CD14-positive monocyte (primary cell): ENCODE measurements at regions not wholly inside any gene's neighbourhood (a gene's known extent, or its start where the extent isn't known, plus 50 kb on each side); places are given as distances from the start of the nearest gene placed in this dataset.

ENCODE experiments used
- DNase-seq, 3 donors: peaks; one replicate each; pipeline ENCODE4 v3.0.0-alpha.2; 2011 to 2022
- H2AFZ ChIP-seq: 2 replicates; pipeline ENCODE4 v1.6.0; 2012; ENCODE audit warnings: mild to moderate bottlenecking, low read depth, low read length, inconsistent platforms; ENCODE audit not compliant: insufficient read depth, poor library complexity, severe bottlenecking
- H3K27ac ChIP-seq, 2 donors: 1 replicate in 1 of 2; 2 replicates in 1 of 2; pipeline ENCODE4 v1.5.1; 2012 to 2013; ENCODE audit warnings: low read length in 2 of 2, control low read depth in 1 of 2, inconsistent platforms in 1 of 2, low read depth in 1 of 2, mild to moderate bottlenecking in 1 of 2
- H3K27me3 ChIP-seq, 2 donors: one replicate each; pipeline versions ENCODE4 v1.6.0 to v1.6.1; 2011 to 2013; ENCODE audit warnings: low read length in 2 of 2; ENCODE audit not compliant: control insufficient read depth in 2 of 2, insufficient read depth in 2 of 2
- H3K36me3 ChIP-seq, 2 donors: replicated peaks in 1 of 2; 1 replicate in 1 of 2; 2 replicates in 1 of 2; pipeline versions ENCODE4 v1.5.1 to v1.6.1; 2012 to 2013; ENCODE audit warnings: low read length in 2 of 2, control low read depth in 1 of 2, inconsistent platforms in 1 of 2, mild to moderate bottlenecking in 1 of 2; ENCODE audit not compliant: insufficient read depth in 2 of 2, control insufficient read depth in 1 of 2
- H3K4me1 ChIP-seq, 2 donors: 1 replicate in 1 of 2; 2 replicates in 1 of 2; pipeline versions ENCODE4 v1.5.1 to v1.6.1; 2012 to 2013; ENCODE audit warnings: low read length in 2 of 2, control low read depth in 1 of 2, inconsistent platforms in 1 of 2, mild to moderate bottlenecking in 1 of 2, moderate library complexity in 1 of 2; ENCODE audit not compliant: insufficient read depth in 2 of 2, control insufficient read depth in 1 of 2
- H3K4me2 ChIP-seq: replicated peaks from 2 replicates; pipeline ENCODE3; 2012; ENCODE audit warnings: low read length, moderate library complexity, mild to moderate bottlenecking; ENCODE audit not compliant: poor library complexity, severe bottlenecking; ENCODE audit errors: extremely low read depth
- H3K4me3 ChIP-seq, 3 experiments: fragments of 200-600 bp in 1 of 3; sonication (generic) in 1 of 3; replicated peaks in 1 of 3; 1 replicate in 2 of 3; 2 replicates in 1 of 3; pipeline ENCODE4 v1.5.1; 2011 to 2013; ENCODE audit warnings: low read length in 3 of 3, mild to moderate bottlenecking in 3 of 3, control low read depth in 2 of 3, low read depth in 2 of 3, inconsistent platforms in 1 of 3, moderate library complexity in 1 of 3
- H3K79me2 ChIP-seq: 2 replicates; pipeline ENCODE4 v1.6.0; 2012; ENCODE audit warnings: mild to moderate bottlenecking, control low read depth, inconsistent platforms, low read length, moderate library complexity; ENCODE audit not compliant: insufficient read depth
- H3K9ac ChIP-seq: 2 replicates; pipeline ENCODE4 v1.6.0; 2017; ENCODE audit warnings: low read length, mild to moderate bottlenecking; ENCODE audit not compliant: insufficient read depth, poor library complexity, severe bottlenecking
- H3K9me3 ChIP-seq, 2 donors: replicated peaks in 1 of 2; 1 replicate in 1 of 2; 2 replicates in 1 of 2; pipeline versions ENCODE4 v1.5.1 to v1.6.1; 2012 to 2013; ENCODE audit warnings: low read length in 2 of 2, control low read depth in 1 of 2; ENCODE audit not compliant: control insufficient read depth in 1 of 2, insufficient read depth in 1 of 2
- H4K20me1 ChIP-seq: 2 replicates; pipeline ENCODE4 v1.6.0; 2012; ENCODE audit warnings: mild to moderate bottlenecking, low read length, control low read depth, moderate library complexity; ENCODE audit not compliant: insufficient read depth
- H3K27ac Mint-ChIP-seq, 7 donors: one replicate each; pipeline ENCODE4 v1.8.0; 2020; ENCODE audit warnings: mild to moderate bottlenecking in 7 of 7, mixed read lengths in 7 of 7, moderate library complexity in 6 of 7, inconsistent platforms in 2 of 7
- H3K27me3 Mint-ChIP-seq, 3 donors: one replicate each; pipeline ENCODE4 v1.8.0; 2021 to 2022; ENCODE audit warnings: low read depth in 3 of 3, mild to moderate bottlenecking in 3 of 3, mixed read lengths in 3 of 3, moderate library complexity in 3 of 3, inconsistent platforms in 1 of 3
- H3K36me3 Mint-ChIP-seq, 2 donors: one replicate each; pipeline ENCODE4 v1.8.0; 2020; ENCODE audit warnings: mixed read lengths in 2 of 2, inconsistent platforms in 1 of 2, mild to moderate bottlenecking in 1 of 2
- H3K4me1 Mint-ChIP-seq: one replicate; pipeline ENCODE4 v1.8.0; 2020; ENCODE audit warnings: mild to moderate bottlenecking, mixed read lengths
- H3K4me3 Mint-ChIP-seq, 2 donors: one replicate each; pipeline ENCODE4 v1.8.0; 2020; ENCODE audit warnings: mild to moderate bottlenecking in 2 of 2, mixed read lengths in 2 of 2, moderate library complexity in 1 of 2
- H3K9me3 Mint-ChIP-seq, 7 donors: one replicate each; pipeline ENCODE4 v1.8.0; 2020 to 2022; ENCODE audit warnings: mixed read lengths in 7 of 7, mild to moderate bottlenecking in 6 of 7, moderate library complexity in 6 of 7, inconsistent platforms in 2 of 7
- CTCF ChIP-seq: fragments of 200-600 bp; IDR thresholded peaks from one replicate; pipeline ENCODE4 v1.8.0; 2022; ENCODE audit warnings: antibody characterized with exemption, mild to moderate bottlenecking
- WGBS: methylation state at CpG from one replicate; pipeline ENCODE4 v1.1.5; 2013; ENCODE audit warnings: missing lambda C conversion rate; ENCODE audit not compliant: insufficient coverage; 5-methylcytosine and 5-hydroxymethylcytosine counted together
- intact Hi-C, 2 donors: fragments of 100-400 bp; cut with micrococcal nuclease; formaldehyde crosslinking; loops; one replicate each; pipeline versions ENCODE4 v1.15.0 to v1.15.1; 2023

GRCh38 chr2:52391621-52392020 lies 1359.7 kb upstream of the NRXN1 start:
- WGBS = no CpG with 5 or more reads among the region's 1 CpG
- no peaks in the 10 kb centered on the region for H3K4me1 Mint-ChIP-seq

DNA sequence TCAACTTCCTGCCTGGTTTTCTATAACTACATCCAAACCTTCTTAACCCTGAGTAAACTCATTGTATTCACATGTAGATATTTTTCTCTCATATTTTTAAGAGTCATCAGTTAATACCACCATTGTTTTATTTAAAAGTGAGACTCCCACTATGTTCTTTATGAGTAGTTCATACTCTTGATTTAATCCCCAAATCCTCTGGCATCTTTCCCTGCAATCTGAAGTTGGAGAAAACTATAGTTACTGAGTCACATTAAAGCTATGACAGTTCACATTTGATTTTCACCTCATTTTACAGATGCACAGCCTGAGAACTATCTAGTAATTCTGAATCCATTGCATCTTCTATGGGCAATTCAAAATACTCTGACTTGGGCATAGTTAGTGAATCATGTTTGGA lies 1358.7 kb upstream of the NRXN1 start:
- Histone ChIP-seq H3K9ac (no peak overlapping the region), H2AFZ (no peak overlapping the region), H3K9me3 (peaks cover 0 to 7% of the 10 kb centered on the region in 2 donors), H3K4me2 (no peak overlapping the region), H3K4me3 (no peak overlapping the region), H3K36me3 (no peaks in the 10 kb centered on the region), H4K20me1 (no peaks in the 10 kb centered on the region), H3K4me1 (no peaks in the 10 kb centered on the region), H3K27me3 (no peaks in the 10 kb centered on the region), H3K79me2 (no peaks in the 10 kb centered on the region), H3K27ac (no peak overlapping the region)
- intact Hi-C loops = no loop called here
- no peak for DNase-seq
- peaks cover 0 to 3% (median 0%) of the 10 kb centered on the region in 7 donors for H3K9me3 Mint-ChIP-seq
- no peaks in the 10 kb centered on the region for H3K36me3 Mint-ChIP-seq
- H3K27me3 Mint-ChIP-seq = peaks cover 0 to 2% (median 0%) of the 10 kb centered on the region in 3 donors
- no peak for TF ChIP-seq CTCF
- no peak overlapping the region for H3K4me3 Mint-ChIP-seq
- no peak overlapping the region for H3K27ac Mint-ChIP-seq
- H3K4me1 Mint-ChIP-seq = no peaks in the 10 kb centered on the region

More at GRCh38 chr2:52391621-52392020, 1359.7 kb upstream of the NRXN1 start:
- Histone ChIP-seq H3K4me2 (no peak overlapping the region), H3K79me2 (no peaks in the 10 kb centered on the region), H4K20me1 (no peaks in the 10 kb centered on the region), H2AFZ (no peak overlapping the region), H3K9ac (no peak overlapping the region), H3K4me3 (no peak overlapping the region), H3K27ac (no peak overlapping the region), H3K9me3 (peaks cover 0 to 7% of the 10 kb centered on the region in 2 donors), H3K27me3 (no peaks in the 10 kb centered on the region), H3K4me1 (no peaks in the 10 kb centered on the region), H3K36me3 (no peaks in the 10 kb centered on the region)
- H3K4me3 Mint-ChIP-seq = no peak overlapping the region
- no peak for DNase-seq
- H3K9me3 Mint-ChIP-seq = peaks cover 0 to 2% (median 0%) of the 10 kb centered on the region in 7 donors
- H3K27me3 Mint-ChIP-seq = peaks cover 0 to 2% (median 0%) of the 10 kb centered on the region in 3 donors
- TF ChIP-seq CTCF = no peak
- H3K27ac Mint-ChIP-seq = no peak overlapping the region
- H3K36me3 Mint-ChIP-seq = no peaks in the 10 kb centered on the region
- intact Hi-C loops = no loop called here
